ENCODE measurements at regions not wholly inside any gene's neighbourhood (a gene's known extent, or its start where the extent isn't known, plus 50 kb on each side); places are given as distances from the start of the nearest gene placed in this dataset.

GRCh38 chr6:78150425-78150824 is 497.6 kb downstream of the MEI4 start:
- TF ChIP-seq CTCF (conservative IDR thresholded peaks at IDR 0.05) (no peak), EZH2 (IDR thresholded peaks at IDR 0.05; ENCODE audit: low read depth) (no peak)

All from PC-9 (cell line).